ENCODE measurements at regions not wholly inside any gene's neighbourhood (a gene's known extent, or its start where the extent isn't known, plus 50 kb on each side); places are given as distances from the start of the nearest gene placed in this dataset.

DNA sequence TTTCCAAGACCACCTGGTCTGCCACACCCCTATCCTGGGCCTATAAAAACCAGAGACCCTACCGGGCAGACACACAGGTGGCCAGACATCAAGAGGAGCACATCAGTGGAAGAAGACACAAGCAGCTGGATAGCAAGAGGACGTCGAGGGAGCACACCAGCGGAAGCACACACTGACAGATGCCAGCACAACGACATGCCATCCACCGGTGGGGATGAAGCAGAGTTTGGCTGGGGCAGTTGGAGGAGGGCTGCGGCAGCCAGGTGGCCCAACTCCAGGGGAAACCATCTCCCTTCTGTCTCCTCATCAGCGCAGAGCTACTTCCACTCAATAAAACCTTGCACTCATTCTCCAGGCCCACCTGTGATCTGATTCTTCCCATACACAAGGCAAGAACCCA lies 200.6 kb downstream of the PCDH17 start:
- no peak for TF ChIP-seq POLR2A (IDR thresholded peaks at IDR 0.05; ENCODE audit: low read depth, low read length)
- no peak for TF ChIP-seq PAX5 (IDR thresholded peaks at IDR 0.05; ENCODE audit: insufficient read depth, low read length, severe bottlenecking)
- no peak for TF ChIP-seq POLR2AphosphoS5 (IDR thresholded peaks at IDR 0.05; ENCODE audit: low read depth, low read length)
- TF ChIP-seq SPI1 (IDR thresholded peaks at IDR 0.05; ENCODE audit: low read depth, low read length) = no peak
- no peak for TF ChIP-seq TAF1 (IDR thresholded peaks at IDR 0.05; ENCODE audit: low read depth, low read length)

All from GM12891 (cell line).